GM12874 (cell line): ENCODE measurements at regions not wholly inside any gene's neighbourhood (a gene's known extent, or its start where the extent isn't known, plus 50 kb on each side); places are given as distances from the start of the nearest gene placed in this dataset.

Experiments used
- CTCF ChIP-seq: IDR thresholded peaks from 2 replicates; pipeline ENCODE4 v1.5.1; 2011; ENCODE audit warnings: low read depth, mild to moderate bottlenecking, control low read depth, low read length, moderate library complexity; ENCODE audit not compliant: insufficient read depth

DNA sequence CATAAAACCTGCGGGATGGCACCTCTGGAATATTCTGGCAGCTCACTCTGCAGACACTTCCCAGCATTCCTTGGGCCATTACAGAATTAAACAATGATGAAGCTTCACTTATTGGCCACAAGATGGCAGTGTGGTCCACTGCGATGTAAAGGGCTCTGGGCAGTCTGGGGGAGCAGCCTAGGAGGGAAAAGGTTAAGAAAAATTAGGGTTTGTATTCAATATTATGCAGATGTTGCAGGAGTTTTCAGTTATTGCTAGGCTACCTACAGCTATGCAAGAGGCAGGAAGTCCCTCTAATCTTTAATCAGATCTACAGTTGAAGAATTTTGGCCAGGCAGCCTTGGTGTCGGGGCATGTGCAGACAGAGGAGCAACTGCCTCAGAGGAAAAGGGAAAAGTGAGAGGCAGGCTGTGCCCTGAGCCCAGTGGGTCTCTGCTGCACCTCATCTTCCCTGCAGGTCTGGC lies 233.2 kb upstream of the PRSS1 start:
- peak; percentile 69 for TF ChIP-seq CTCF

DNA sequence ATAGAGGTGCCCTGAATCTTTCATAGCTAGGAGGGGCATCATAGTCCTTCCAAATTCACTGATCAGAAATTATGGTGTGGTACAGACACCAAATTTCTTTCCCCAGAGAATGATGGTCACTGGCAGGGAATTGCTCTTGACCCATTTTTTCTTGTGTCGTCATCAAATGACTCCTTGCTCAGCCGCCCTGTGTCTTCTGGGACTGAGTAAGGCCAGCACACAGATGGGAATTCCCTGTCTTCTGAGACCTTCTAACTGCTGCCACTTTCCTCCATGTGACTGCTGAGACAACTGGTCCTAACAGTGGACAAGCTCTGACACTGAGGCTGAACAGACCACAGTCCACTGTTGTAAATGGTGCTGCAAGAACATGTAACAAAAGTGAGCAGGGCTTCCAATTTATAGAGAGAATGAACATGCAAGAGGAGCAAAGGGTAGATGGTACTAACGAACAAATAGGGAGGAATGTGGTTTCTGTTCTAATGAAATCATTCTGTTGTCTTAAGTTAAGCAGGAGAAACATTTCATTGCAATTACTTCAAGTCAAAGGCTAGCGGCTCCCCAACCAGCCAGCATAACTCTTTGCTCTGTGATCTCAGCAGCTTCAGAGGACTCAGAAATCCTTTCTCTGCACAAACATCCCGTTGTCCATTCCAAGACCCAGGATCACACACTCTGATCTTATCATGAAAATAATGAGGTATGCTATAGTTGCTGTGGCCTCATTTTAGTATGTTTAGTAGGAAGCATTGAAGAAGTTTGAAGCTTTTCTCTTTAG lies 235.9 kb upstream of the PRSS1 start:
- no peak for TF ChIP-seq CTCF

- no peak for TF ChIP-seq CTCF
These were observed 237.5 kb upstream of the PRSS1 start for GRCh38 chr7:142511801-142512200.

GRCh38 chr7:142511374-142511773 lies 237.9 kb upstream of the PRSS1 start:
- TF ChIP-seq CTCF = no peak

- TF ChIP-seq CTCF = no peak
These were observed 241.0 kb upstream of the PRSS1 start for GRCh38 chr7:142508251-142508650.

DNA sequence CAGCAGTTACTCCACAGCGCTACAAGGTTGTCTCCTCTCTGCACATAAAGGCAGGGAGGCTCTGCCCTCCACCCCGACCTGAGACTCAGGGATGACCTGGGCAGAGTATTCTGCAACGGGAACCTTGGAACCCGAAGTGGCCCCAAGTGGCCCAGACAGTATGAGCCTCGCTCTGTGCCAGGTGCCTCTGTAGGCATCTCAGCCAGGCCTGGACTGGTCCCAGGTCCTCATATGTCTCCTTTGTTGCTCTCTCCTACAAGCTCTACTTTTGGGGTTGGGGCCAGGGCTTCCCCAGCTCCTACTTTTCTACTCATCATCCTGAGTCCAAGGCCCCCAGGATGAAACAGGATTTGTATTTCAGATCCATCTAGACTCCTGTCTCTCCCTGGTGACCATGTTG lies 241.5 kb upstream of the PRSS1 start:
- no peak for TF ChIP-seq CTCF

DNA sequence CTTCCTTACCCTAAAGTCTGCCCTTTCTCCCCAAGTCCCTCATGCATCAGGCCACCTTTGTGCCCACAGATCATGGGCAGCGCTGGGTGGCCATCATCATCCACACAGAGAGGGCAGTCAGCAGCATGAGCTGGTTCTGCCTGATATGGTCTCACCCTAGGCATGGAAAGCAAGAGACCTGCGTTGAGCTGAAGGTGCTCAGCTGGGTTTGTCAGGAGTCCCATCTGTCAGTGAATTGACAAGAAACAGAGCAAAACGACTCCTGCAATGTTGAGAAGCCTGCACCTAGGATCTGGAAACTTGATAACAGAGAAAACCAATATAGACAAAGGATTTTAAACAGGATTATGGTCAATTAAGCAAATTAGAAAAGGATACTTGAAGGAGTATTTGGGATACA lies 242.7 kb upstream of the PRSS1 start:
- TF ChIP-seq CTCF = no peak
